Inflammatory macrophage (primary cell): ENCODE measurements at regions not wholly inside any gene's neighbourhood (a gene's known extent, or its start where the extent isn't known, plus 50 kb on each side); places are given as distances from the start of the nearest gene placed in this dataset.
"Not testable (repeated sequence)": the region's sequence is repeated elsewhere in the genome, so short reads cannot be mapped to it uniquely, and the experiment has no call there.

ENCODE experiments used
- DNase-seq, 2 donors: peaks; one replicate each; pipeline ENCODE4 v3.0.0-alpha.2; 2020 to 2022

DNA sequence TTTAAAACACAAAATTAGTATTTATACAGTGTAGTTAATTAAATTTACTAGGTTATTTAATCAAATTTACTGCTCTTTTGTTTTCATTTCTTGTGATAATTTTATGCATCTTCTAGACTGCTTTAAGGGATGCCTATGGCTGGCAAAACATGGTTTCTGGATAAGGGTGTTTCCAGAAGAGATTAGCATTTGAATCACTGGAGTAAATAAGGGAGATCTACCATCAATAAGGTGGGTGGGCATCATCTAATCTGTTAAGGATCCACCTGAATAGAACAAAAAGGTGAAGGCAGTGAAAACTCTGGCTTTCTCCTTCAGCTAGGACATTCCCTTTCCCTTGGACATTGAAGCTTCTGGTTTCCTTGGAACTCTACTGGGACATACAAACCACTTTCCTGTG is 146.2 kb upstream of the LAMA2 start:
- no peak for DNase-seq

DNA sequence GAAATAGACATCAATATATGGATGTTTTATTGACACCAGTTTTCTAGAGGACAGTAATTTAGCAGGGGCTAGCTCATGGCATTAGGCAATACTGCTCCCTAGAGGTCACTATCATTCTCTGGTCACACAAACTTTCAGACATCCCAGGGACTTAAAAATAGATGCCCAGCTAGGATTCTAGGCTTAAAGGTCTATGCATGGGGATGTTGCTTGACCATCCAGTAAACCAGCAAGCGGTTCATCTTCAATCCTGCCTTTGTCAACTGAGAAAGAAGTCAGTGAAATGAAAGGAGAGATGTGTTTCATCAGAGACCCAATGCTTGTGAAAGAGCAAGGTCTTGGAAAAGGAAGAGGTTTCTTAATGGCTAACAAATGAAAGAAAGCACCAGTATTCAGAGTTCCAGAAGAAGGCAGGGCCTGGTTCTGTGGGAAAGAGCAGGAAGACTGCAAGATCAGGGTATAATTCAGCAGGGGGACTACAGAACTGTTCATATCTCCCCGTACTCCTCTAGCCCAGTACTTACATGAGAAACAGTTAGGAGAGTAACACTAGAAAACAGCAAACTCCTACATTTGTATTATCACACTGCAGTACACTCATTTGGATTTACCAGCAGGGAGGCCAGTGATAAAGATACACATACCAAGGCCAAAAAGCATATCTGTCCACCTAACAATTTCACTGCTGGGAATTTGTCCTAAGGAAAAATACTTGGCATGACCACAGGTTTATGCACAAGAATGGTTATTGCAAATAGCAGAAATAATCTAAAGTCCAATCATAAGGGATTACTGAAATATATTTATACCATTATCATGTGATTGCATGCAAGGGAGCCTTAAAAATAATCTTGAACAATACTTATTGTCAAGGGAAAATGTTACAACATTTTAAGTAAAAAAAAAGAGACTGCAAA is 151.4 kb upstream of the LAMA2 start:
- DNase-seq: no peak

DNA sequence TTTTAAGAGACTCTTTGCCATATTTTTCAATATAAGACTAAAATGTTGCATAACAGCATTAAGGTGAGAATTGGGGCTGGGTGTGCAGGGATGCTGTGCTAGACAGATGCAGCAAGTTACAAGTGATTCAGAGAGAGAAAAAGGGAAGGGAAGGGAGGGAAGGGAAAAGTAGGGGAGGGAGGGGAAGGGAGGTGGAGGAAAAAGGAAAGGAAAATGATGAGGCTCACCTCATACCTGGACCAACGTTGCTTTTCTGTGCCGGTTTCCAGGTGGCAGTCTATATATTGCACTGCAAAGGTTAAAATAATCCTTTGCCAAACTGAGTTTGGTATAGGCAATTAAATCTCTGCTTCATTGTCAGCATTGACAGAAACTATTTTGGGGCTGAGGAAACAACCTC is 155.4 kb upstream of the LAMA2 start:
- DNase-seq: no peak

DNA sequence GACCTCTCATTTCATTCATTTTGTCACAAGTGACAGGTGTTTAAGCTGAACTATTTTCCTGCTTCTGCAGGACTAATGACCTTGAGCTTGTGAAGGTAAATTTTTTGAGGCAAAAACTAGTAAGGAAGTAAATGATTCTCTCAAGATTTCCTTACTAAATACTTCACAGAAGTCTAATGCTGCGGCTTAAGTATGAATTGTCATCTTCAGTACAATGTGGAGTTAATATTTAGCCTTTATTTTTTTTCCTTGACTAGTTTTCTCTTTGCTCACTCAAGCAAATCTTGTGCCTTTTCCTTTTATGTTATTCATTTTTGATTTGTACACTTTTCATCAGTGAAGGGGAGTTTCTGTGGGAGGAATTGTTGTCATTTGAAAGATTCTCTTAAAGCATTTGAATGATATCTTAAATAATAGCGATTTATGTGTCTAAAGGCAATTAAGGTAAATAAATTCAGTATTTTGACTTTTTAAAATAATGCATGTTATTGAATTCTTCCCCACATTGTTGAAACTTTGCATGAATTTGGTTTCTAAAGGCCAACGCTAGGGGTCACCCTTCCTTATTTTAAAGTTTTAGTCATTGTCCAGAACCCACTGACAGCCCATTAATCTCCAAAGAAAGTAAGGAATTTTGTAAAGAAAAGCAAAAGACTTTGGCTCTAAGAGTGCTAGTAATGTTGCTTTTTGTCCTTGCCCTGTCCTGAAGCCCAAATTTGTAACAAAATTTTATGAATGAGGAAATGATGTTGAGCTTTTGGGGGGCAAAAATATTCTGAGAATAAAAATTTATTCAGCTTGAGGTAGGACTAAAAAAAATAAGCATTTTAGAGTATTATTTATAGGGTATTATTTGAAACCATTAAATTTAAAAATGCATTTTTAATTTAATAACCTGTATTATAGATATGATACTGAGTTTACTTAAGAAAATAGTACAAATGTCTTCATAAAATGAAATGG is 157.4 kb upstream of the LAMA2 start:
- DNase-seq: peak in 1 of 2 donors; percentile 9

DNA sequence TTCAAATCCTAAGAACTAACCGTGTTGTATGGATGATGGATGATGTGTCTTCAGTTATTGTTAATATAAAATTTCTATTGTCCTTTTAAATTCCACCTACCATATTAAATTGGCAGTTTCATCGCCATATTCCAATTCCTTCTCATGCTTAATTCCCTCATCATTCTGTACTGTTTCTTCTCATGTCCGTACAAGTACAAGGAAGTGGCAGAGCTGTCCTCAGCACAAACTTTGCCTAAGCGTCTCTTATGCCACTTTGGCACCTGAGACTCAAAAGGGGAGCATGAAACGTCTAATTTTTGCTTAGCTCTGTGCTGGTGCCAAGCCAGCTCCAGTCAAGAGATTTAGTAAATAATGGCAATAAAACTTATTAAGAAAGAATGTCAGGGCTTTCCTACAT is 158.2 kb upstream of the LAMA2 start:
- DNase-seq: no peak

DNA sequence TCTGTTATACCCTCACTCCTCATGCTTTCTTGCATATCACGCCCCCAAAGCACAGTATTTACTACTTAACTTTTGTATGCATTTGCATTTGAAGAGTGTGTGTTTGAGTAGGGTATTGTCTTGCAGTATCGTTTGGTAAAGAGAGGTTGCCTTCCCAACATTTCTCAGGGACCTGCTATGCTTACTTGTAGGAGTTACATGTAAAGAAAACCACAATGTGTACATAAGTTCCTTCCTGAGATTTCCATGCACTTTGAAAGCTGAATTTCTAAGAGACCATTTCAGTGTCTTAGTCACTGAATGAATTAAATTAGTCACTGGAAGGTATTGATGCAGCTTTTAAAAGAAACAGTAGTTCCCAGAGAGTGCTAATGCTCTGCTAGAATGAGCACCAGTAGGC is 159.3 kb upstream of the LAMA2 start:
- DNase-seq: no peak

DNA sequence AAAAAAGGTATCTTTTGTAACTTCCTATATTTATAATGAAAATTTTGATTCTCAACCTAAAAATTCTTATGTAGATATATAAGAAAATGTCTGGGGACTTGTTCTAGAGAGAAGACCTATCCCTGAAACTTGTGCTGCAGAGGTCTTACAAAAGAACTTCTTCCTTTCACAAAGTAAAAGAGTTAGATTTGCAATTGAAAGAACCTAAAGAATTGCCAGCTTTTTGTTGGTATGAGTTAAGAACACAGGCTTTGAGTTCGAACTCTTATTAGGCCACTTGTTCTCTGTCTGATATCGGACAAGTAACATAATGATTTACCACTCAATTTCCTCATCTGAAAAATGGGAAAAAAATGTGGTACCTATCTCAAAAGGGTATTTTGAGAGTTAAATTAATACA is 162.0 kb upstream of the LAMA2 start:
- no peak for DNase-seq

DNA sequence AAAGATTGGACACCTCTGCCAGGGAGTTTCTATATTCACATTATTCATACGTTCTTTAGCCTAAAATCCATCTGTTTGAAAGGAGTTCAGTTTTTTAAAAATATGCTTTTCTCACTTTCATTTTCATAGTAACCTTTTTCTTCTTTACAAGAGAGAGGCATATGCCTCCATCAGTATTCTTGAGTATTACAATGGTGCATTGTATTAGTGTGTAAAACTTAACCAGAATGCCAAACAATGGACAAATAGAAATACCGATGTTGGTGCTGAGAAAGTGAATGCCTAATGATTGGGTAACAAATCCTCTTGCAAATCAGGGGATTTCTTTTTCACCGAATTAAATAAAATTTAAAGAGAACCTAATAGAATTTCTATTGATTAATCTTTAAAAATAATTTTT is 163.2 kb upstream of the LAMA2 start:
- DNase-seq: no peak

DNA sequence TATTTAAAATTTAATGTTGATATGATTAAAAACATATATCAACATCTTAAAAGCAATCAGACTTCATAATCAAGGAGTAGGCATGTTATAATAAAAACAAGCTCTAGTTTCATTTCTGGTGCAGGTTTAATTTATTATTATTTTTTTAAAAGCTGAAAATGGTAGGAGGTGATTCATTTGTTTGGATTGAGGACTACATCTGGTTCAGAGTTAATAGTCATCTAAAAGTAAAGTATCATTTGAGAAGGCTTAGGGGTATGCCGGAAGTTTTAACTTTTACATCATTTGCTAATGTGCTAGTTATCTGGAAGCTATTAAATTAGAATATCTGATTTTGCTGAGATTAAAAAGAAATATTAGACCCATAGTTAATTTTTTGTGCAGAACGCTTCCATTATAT is 169.5 kb upstream of the LAMA2 start:
- no peak for DNase-seq

DNA sequence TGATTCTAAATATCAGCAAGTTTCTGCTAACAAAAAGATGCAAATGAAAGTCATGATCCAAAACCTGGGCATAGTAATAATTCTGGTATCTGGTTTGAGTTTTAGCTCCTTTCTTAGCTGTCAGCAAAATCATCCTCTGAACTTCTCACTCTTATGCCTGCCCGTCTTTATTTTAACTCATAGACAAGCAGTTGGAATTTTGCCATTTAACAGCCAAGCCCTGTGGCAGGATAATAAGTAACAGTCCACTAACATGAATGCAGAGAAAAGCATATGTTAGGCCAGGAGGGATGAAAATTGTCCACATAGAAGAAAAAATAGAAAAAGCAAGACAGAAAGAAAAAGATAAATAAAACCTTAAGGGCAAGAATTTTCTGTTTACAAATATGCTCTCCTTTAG is 170.0 kb upstream of the LAMA2 start:
- no peak for DNase-seq

DNA sequence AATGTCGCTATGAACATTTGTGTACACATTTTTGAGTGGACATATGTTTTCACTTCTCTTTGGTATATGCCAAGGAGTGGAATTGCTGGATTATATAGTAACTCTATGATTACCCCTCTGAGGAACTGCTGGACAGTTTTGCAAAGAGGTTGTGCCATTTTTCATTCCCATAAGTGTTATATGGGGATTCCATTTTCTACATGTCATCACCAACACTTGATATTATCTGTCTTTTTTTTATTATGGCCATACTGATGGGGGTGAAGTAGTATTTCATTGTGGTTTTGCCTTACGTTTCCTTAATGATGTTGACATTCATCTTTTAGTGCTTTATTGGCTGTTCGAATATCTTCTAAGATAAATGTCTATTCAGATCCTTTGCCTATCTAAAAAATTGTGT is 171.8 kb upstream of the LAMA2 start:
- DNase-seq: no peak

DNA sequence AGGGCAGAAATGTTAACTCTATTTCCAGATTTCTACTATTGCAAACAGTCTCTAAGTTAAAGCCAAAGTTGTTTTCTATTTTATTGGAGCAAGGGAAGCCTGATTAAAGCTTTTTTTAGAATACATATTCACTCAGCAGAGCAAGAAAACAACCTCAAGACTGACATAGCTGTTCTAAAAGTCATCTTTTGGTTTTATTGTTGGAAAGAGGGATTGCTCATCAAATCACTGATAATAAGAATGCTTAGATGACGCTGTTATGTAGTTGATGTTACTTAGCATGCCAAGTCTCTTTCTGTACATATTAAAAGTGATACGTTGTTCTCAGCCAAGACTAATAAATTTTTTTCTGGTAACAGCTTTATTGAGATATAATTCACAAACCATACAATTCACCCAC is 172.6 kb upstream of the LAMA2 start:
- no peak for DNase-seq

DNA sequence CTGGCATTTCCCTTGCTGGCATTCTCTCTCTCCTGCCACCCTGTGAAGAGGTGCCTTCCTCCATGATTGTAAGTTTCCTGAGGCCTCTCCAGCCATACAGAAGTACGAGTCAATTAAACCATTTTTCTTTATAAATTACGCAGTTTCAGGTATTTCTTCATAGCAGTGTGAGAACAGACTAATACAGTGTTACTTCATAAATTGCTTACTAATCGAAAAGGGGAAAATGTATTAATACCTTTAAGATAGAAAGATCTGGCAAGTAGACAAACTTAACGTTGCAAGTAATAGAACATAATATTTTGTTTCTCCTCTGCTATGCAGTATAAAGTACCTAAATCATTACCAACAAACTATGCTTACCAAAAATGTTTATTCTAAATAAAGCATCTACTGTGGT is 178.3 kb upstream of the LAMA2 start:
- no peak for DNase-seq

DNA sequence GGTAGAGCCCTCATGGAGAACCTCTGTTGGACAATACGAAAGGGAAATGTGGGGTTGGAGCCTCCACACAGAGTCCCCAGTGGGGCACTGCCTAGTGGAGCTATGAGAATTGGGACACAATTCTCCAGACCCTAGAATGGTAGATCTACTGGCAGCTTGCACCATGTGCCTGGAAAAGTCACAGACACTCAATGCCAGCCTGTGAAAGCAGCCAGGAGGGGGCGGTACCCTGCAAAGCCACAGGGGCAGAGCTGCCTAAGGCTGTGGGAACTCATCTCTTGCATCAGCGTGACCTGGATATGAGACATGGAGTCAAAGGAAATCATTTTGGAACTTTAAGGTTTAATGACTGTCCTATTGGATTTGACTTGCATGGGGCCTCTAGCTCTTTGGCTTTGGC is 179.1 kb upstream of the LAMA2 start:
- not testable (repeated sequence) for DNase-seq

DNA sequence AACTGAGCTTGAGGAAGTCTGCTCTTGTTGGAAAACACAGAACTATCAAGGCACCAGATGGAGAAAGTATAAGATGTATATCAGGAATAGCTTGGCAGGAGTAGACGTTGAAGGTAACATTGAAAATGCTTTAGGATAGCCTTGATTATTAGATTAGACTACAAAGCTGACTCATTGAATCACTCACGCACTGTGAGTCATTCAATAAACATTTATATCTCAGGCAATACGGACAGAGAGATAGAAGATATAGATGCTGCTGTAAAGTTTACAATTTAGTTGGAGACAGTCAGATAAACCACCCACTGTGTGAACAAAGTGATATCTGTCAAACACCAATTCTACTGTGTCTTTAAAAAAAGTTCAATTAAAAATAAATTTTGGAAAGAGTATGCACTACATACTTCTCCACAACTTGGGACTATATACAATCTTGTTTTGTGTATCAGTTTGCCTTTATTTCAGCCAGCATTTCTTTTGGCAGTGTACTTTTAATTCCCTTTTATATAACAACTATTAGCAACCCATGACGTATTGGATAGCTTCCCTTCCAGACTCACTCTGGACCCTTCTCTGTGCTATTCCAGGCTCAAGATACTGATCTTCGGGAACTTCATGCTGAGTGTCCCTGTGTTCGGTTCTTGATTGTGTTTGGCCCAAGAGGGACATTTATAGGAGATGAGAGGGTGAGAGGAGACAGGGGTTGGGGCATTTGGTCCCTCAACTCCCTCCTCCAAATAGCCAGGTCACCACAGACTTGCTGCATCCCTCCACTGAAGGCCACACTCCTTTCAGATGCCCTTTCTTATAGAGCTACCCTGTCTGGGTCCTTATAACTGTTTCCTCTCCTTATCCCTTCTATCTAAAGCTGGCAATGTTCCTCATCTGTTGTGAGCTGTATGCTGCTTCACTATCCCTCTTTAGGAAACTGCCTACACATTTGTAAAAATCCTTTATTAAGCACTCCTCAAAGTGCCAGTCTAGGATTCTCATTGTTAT is 176.6 kb upstream of the PTPRK start:
- no peak for DNase-seq

DNA sequence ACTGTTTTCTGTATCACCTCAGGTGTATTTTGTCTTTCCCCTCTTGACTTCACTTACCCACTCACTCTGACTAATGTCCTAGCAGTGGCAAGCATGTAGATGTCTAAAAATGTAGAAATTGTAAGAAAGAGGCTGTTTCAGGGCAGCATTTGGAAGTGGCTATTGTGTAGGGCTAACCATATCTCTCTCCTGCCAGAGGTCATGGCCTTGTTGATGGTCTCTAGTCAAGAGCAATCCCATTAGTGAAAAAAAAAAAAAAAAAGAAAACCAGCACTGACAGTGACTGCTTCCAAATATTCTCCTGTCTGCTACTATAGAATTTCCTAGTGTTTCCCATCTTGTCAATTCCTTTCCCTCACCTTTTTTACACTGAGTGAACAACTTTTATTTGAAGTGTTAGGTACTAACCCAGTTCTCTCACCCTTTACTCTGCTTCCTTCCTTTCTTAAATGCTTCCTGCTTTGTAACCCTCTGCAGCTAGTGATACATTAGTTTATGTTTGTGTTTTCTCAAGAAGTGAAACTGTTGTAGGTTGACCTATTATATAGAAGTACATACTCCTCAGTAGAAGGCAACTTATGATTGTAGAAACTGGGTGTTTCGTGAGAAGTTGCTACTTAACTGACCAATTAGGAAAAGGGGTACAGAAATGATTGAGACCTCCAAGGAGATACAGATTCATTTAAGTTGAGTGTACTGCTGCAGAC is 174.1 kb upstream of the PTPRK start:
- no peak for DNase-seq

DNA sequence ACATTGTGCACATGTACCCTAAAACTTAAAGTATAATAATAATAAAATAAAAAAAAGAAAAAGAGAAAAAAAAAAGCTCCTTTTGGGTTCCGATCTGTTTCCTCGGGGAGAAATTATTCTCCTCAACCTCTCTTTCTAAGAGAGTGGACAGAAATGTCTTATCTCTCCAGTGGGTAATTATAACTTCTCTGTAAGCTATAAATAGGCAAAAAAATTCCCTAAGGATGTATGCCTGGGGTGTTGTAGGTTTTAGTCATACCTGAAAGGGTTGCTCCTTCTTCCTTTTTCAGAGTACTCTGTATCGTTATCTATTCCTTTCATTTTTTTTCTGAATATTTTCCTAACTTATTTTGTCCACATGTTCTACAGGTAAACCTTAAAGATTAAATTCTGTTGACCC is 169.7 kb upstream of the PTPRK start:
- no peak for DNase-seq

DNA sequence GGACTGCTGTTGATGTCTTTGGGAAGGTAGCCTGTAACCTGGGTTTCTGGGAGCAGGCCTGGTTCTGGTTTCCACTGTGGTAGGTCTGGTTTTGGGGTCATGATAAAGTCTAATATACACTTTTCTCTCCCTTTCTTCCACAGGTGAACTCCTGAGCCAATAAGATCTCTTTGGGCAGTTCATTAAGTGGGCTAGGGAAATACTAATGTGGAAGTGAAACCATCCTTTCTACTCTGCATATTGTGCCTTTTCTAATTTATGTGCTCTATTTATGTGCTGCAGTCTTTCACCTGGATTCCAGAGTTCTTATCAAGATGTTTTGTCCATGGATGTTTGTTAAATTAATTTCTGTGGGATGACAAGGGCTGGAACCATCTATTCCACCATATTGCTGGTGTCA is 165.7 kb upstream of the PTPRK start:
- no peak for DNase-seq

DNA sequence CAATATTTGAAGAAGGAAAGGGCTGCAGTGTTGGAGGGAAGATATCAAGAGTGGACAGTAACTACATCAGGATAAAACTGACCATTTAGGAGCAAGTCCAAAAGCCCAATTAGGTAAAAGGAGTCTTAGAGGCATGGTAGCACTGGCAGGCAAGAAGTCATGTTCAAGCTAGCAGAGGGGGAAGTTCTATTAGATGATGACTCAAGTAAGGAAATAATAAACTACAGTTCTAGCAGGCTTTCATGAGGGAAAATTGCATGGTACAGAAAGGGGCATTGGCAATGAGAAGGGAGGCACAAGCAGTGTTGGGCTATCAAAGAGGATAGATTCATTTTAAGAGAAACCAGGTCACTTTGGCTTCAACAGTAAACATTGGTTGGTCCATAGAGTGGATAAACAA is 156.1 kb upstream of the PTPRK start:
- no peak for DNase-seq

DNA sequence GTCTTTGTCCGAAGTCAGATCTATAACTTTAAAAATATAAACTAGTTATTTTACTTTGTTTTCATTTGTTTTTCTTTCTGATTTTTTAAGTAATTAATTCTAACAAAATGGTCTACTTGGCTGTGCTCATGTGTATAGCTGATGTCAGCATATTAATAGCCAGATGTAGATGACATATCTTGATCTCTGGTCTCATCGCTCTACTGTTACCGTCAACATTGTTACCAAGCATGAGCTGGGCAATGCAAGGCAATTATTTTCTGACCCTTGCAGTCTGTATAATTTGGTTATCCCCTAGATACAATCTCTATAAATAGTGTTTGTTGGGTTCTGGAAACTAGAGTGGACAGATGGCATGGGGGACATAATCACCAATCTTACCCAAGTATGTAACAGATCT is 151.6 kb upstream of the PTPRK start:
- no peak for DNase-seq

DNA sequence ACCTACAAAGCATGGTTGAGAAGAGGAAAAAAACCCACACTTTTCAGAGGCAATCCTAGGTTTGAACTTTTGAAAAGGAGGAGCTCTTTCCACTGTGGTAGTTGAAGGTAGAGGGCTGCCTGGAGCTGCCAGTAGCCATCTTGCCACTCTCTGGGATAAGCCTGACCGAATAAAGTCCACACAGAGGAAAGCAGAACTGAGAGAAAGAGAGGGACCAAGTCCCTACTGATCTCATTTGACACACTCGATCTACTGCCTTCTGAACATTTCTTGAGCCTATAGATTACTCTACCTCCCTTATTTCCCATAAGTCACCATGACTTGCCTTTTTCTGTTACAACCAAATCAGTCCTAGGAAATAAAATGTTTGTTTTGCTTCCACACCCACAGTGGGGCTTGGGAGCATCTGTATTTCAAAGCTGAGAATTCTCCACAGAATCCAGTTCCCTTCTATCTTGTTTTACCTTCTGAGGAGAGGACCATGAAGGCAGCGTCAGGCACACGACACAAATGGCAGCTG is 147.0 kb upstream of the PTPRK start:
- DNase-seq: no peak

DNA sequence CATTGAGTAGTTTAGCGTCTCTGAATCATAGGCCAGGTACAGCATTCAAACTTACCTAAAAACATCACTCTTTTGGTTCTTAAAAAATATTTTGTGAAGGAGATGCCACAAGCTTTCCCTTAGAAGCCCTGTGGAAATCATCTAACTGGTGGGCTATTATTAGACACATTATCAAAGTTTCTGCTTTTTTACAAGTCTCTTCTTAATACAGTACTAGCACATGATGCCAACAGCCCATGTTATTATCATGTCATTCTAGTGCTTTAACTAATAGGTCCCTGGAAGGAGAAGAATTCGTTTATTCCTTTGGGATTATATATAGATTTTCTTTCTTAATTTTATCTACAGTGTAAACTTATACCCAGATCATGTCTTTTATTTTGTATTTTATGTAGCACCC is 146.0 kb upstream of the PTPRK start:
- DNase-seq: no peak
